ENCODE measurements at regions not wholly inside any gene's neighbourhood (a gene's known extent, or its start where the extent isn't known, plus 50 kb on each side); places are given as distances from the start of the nearest gene placed in this dataset.
A peak's percentile ranks its signal among the peaks of the same experiment; 100 is the strongest.

DNA sequence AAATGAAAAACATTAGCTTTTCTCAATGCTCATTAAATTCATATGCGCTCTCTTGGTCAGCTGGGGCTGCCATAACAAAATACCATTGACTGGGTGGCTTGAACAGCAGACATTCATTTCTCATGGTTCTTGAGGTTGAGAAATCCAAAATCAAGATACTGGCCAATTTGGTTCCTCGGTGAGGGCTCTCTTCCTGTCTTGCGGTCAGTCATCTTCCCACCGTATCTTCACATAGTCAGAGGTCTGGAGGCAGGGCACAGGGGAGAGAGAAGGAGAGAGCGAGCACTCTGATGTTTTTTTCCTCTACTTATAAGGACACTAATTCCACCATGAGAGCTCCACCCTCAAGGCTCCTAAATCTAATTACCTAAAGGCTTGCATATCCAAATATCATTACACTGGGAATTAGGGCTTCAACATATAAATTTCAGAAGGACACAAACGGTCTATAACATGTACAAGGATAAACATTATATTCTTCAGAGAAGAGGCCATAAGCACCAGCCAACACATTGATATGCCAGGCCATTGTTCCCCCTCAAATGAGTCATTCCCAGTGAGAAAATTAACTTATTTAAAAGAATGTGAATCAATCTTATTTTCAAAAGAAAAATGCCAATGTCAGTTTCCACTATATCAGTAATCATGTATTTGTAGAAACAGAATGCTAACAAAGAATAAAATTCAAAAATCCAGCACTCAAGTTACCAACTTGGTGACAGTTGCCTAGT lies 152.2 kb downstream of the BTG1 start:
- no peak overlapping the region for H3K27ac ChIP-seq
- DNase-seq (ENCODE audit: low read depth in 1 of 2, low spot score in 2 of 2) = no peak
- no peaks in the 10 kb centered on the region for H3K36me3 ChIP-seq
- no peaks in the 10 kb centered on the region for H3K27me3 ChIP-seq (replicated peaks)
- H3K4me1 ChIP-seq (replicated peaks) = peaks cover 47% of the 10 kb centered on the region
- no peaks in the 10 kb centered on the region for H3K9me3 ChIP-seq (replicated peaks)
- no peak overlapping the region for H3K4me3 ChIP-seq

DNA sequence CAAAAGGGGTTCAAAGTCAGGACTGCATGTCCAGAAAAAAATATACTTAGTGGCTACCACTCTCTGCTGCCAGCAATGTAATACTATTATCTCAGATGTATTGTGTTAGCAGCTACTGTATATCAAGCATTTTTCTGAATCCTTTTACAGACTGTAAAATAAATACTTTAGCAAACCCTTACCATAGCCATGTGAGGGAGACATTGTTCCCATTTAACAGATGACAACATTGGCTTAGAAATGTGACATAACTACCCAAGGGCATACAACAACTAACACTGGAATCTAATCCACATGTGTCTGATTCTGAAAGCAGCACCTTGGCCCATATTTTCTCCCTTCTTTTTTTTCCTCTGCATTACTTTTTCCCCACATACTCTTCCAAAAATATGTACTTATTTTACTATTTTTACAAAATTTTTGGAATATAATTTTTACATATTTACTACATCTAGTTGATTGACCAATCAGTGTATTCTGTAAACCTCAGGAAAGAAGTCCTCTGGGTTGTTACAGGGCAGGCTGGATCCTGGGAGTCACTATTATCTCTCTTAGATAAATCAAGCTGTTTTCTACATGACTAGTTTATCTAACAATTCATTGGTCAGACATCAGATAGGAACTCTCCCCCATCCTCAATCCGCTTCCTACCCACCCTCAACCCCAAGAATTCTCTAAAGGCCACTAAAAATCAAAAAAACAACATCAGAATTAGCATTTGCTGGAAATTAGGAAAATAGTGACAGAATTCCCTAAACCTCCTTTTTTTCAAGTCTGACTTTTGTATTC lies 154.1 kb downstream of the BTG1 start:
- H3K4me1 ChIP-seq (replicated peaks) = peaks cover 64% of the 10 kb centered on the region
- no peak overlapping the region for H3K4me3 ChIP-seq
- H3K36me3 ChIP-seq = no peaks in the 10 kb centered on the region
- no peak overlapping the region for H3K27ac ChIP-seq
- no peaks in the 10 kb centered on the region for H3K9me3 ChIP-seq (replicated peaks)
- no peaks in the 10 kb centered on the region for H3K27me3 ChIP-seq (replicated peaks)
- DNase-seq (ENCODE audit: low read depth in 1 of 2, low spot score in 2 of 2) = no peak

DNA sequence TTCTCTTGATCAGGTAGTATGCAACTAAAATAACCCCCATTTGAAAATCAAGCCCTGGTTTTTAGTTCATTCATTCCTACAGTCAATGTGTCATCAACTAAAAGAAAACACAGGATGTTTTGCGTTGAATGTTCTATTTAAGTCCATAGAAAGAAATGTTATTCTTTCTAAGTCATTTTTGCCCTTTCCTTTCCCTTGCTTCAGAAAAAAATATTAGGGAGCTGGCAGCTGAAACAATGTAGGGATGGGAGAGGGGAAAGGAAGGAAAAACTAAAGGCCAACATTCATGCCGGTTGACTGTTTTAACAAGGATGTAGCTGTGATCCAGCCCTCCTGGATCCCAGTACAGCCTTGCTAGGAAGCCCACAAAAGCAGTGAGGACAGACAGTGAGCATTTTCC lies 155.1 kb downstream of the BTG1 start:
- Histone ChIP-seq H3K36me3 (no peaks in the 10 kb centered on the region), H3K27ac (peak overlapping the region; percentile 39; the same call in 1 of the 2 replicates), H3K9me3 (replicated peaks) (no peaks in the 10 kb centered on the region), H3K4me3 (no peak overlapping the region), H3K27me3 (replicated peaks) (no peaks in the 10 kb centered on the region), H3K4me1 (replicated peaks) (peaks cover 73% of the 10 kb centered on the region)
- DNase-seq (ENCODE audit: low read depth in 1 of 2, low spot score in 2 of 2) = peak in 1 of 2 experiments; percentile 34

DNA sequence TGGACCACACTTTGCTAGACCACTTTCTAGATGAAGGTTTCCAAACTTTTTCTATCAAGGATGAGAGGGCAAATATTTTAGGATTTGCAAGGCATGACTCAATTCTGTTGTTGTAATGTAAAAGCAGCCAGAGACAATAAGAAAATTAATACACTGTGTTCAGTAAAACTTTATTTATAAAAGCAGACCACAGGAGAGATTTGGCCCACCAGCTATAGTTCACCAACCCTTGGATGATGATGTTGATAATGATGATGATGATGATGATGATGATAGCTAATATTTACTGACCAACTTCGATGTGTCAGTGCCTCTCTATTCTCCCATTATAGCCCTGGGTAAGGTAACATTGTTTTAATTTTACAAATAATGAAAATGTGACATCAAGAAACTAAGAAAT lies 156.5 kb downstream of the BTG1 start:
- peaks cover 82% of the 10 kb centered on the region for H3K4me1 ChIP-seq (replicated peaks)

DNA sequence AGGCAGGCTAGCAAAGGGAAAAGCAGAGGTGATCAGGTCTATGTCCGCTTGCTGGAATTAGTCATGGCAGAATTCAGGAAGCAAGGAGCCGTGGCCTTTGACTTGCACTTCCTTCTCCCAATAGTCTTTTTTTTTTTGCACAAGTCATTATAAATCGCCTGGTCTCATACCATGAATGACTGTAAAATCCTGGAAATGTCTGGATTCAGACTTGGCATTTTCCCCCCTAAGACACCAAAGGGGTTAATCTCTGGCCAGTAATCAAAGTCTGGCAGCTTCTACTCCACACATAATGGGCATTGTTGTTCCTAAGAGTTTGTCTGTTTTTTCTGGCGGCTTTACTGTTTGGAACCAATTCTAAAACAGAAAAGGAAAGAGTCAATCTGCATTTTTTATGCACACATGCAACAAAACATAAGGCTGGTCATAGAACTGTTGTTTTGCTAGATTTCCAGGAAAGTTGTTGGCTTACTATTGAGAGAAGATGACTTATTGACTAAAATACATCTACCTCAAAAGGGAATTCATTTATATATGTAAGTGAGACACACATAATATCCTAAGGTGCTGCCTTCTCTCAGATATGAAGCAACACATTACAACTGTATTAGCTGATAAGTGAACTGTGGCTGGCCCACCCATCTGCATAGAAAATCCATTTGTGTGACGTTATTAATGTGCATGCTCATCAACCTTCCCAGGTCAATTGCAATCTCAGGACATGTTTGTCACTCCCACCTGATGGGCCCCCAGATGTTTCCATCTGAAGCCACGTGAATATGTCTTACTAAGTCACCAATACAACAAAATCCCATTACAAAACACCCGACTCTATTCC lies 157.3 kb downstream of the BTG1 start:
- peaks cover 76% of the 10 kb centered on the region for H3K4me1 ChIP-seq (replicated peaks)

More for the DNA sequence above, 156.5 kb downstream of the BTG1 start:
- Histone ChIP-seq H3K9me3 (replicated peaks) (no peaks in the 10 kb centered on the region), H3K36me3 (no peaks in the 10 kb centered on the region), H3K27ac (no peak overlapping the region), H3K4me3 (no peak overlapping the region), H3K27me3 (replicated peaks) (no peaks in the 10 kb centered on the region)
- DNase-seq (ENCODE audit: low read depth in 1 of 2, low spot score in 2 of 2) = no peak

DNA sequence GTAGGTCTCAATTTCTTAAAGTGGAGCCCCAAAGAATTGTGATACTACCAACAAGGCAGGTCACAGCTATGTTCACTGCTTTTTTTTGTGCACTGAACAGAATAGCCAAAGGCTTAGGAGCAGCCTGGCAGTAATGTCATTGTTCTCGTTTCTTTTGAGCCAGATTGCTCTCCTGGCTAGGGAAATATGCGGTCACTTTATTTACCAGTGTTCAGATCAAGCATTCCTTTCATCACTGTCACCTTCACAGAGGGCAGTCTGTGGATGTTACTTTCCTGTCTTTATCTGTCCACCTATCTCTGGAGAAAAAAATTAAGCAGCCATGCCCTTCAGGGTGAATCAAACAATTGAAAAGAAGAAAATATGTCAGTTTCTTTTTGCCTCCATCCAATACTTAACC lies 159.6 kb downstream of the BTG1 start:
- peak; percentile 61 to 80 for DNase-seq (ENCODE audit: low read depth in 1 of 2, low spot score in 2 of 2)
- Histone ChIP-seq H3K9me3 (replicated peaks) (no peaks in the 10 kb centered on the region), H3K36me3 (no peaks in the 10 kb centered on the region), H3K27ac (peak overlapping the region; percentile 58), H3K4me1 (replicated peaks) (peaks cover 69% of the 10 kb centered on the region), H3K4me3 (no peak overlapping the region), H3K27me3 (replicated peaks) (no peaks in the 10 kb centered on the region)

More for the DNA sequence above, 157.3 kb downstream of the BTG1 start:
- Histone ChIP-seq H3K36me3 (no peaks in the 10 kb centered on the region), H3K9me3 (replicated peaks) (no peaks in the 10 kb centered on the region), H3K27ac (no peak overlapping the region), H3K27me3 (replicated peaks) (no peaks in the 10 kb centered on the region), H3K4me3 (no peak overlapping the region)
- peak in 1 of 2 experiments; percentile 16 for DNase-seq (ENCODE audit: low read depth in 1 of 2, low spot score in 2 of 2)

DNA sequence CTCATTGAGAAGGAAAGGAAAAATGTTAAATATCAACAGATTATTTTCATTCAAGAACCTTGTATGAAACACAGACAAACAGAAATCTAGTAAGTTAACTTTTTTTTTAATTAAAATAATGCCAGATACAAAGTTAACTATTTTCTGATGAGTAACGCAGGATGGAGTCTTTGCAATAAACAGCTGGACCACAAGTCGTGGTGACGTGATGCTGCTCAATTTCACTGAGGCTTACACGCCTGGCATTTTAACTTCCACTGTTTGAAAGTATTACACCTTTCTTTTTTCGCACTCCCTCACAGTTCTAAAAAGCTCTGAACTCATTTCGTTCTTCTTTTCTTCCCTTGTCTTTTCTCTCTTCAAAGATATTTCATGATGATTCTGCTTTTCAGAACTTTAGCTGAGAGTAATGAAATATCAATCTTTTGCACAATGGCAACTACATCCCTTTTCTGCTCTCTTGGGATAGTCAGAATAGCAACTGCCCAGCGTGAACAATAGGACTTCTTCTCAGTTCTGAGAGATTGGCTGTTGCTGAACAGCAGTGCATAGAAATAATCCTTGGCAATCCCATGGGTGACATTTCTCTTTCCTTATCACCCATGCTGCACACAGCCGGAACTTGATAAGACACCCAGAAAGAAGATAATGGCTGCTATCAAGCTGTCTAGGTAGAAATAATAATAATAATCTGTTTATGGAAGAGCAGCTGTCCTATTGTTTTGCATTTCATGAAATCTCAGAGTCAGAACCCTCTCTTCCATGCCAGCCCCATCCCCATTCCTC lies 160.5 kb downstream of the BTG1 start:
- no peak overlapping the region for H3K4me3 ChIP-seq
- peaks cover 60% of the 10 kb centered on the region for H3K4me1 ChIP-seq (replicated peaks)
- peak overlapping the region; percentile 58 for H3K27ac ChIP-seq

DNA sequence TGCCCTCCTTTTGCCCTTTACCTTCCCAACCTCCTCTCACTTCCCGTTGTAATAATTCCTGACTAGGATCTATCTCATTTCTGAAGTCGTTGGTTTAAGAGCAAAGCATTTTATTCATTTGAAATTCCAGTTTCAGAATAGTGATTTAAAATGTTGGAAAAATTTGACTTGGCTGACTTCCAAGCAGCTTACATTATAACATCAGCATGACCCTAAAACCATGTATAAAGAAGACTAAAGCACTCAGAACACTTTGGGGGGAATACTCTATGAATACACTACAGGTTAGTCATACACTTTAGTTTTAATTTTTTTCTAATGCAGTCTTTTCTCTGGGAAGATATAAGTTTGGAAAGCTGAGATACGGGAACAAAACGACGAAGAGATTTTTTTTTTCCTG lies 161.1 kb downstream of the BTG1 start:
- DNase-seq (ENCODE audit: low read depth in 1 of 2, low spot score in 2 of 2) = peak in 1 of 2 experiments; percentile 46
- Histone ChIP-seq H3K4me3 (no peak overlapping the region), H3K36me3 (no peaks in the 10 kb centered on the region), H3K9me3 (replicated peaks) (no peaks in the 10 kb centered on the region), H3K27ac (peak overlapping the region; percentile 58), H3K4me1 (replicated peaks) (peaks cover 53% of the 10 kb centered on the region), H3K27me3 (replicated peaks) (no peaks in the 10 kb centered on the region)

More for the DNA sequence above, 160.5 kb downstream of the BTG1 start:
- Histone ChIP-seq H3K27me3 (replicated peaks) (no peaks in the 10 kb centered on the region), H3K36me3 (no peaks in the 10 kb centered on the region), H3K9me3 (replicated peaks) (no peaks in the 10 kb centered on the region)
- peak; percentile 57 to 60 for DNase-seq (ENCODE audit: low read depth in 1 of 2, low spot score in 2 of 2)

DNA sequence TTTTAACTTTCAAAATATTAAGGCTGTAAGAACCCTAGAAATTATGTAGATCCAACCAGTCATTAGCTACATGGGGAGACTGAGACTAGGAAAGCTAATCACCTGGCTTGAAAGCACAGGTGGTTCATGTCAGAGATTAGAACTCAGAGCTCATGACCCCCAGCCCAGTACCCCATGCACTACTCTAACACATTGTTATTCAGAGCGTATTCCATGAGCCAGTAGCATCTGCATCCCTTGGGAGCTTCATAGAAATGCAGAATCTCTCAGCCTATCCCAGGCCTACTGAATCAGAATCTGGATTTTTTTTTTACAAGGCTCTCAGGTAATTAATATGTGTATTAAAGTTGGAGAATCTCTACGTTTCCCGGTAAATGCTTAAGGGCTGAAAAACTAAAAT lies 161.7 kb downstream of the BTG1 start:
- Histone ChIP-seq H3K27me3 (replicated peaks) (no peaks in the 10 kb centered on the region), H3K9me3 (replicated peaks) (no peaks in the 10 kb centered on the region), H3K36me3 (no peaks in the 10 kb centered on the region), H3K4me1 (replicated peaks) (peaks cover 47% of the 10 kb centered on the region), H3K27ac (no peak overlapping the region; the same call in 1 of the 2 replicates), H3K4me3 (no peak overlapping the region)
- no peak for DNase-seq (ENCODE audit: low read depth in 1 of 2, low spot score in 2 of 2)

DNA sequence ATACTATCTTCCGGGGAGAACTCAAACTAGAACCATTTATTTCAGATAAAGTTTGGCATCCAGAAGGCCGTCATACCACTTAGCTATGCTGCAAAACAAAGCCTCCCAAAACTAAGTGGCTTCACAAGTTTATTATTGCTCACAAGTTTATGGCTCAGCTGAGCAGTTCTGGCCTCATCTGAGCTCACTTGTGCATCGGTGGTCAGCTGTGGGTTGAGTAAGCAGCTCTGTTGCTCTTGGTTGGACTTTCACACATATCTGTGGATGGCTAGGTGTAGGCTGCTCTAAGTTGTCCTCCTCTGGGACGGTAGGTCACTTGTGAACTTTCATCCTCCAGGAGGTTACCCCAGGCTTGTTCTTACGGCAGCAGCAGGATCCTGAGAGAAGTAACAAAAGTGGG lies 162.7 kb downstream of the BTG1 start:
- no peaks in the 10 kb centered on the region for H3K36me3 ChIP-seq
- H3K4me3 ChIP-seq = no peak overlapping the region
- H3K9me3 ChIP-seq (replicated peaks) = no peaks in the 10 kb centered on the region
- H3K4me1 ChIP-seq (replicated peaks) = peaks cover 45% of the 10 kb centered on the region
- no peaks in the 10 kb centered on the region for H3K27me3 ChIP-seq (replicated peaks)
- no peak for DNase-seq (ENCODE audit: low read depth in 1 of 2, low spot score in 2 of 2)
- H3K27ac ChIP-seq = no peak overlapping the region

DNA sequence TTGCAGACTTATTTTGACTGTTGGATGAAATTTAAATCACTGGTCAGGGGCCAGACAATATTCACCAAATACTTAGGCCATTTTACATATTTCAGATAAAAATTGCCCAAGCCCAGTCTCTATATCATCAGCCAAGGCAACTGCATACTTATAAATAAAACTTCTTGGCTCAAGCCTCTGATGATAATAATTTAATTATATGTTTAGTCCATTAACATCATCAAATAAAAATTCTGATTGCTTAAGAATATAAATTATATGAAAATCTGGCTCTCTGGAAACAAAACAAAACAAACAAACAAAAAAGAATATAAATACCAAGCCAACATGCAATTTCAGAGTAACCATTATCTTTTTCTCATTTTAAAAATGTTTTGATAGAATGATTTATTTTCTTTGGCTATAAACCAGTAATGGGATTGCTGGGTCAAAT lies 165.2 kb downstream of the BTG1 start:
- no peak for DNase-seq (ENCODE audit: low read depth in 1 of 2, low spot score in 2 of 2)
- no peaks in the 10 kb centered on the region for H3K9me3 ChIP-seq (replicated peaks)
- H3K36me3 ChIP-seq = no peaks in the 10 kb centered on the region
- no peak overlapping the region for H3K4me3 ChIP-seq
- no peaks in the 10 kb centered on the region for H3K27me3 ChIP-seq (replicated peaks)
- H3K4me1 ChIP-seq (replicated peaks) = peaks cover 22% of the 10 kb centered on the region
- H3K27ac ChIP-seq = no peak overlapping the region

DNA sequence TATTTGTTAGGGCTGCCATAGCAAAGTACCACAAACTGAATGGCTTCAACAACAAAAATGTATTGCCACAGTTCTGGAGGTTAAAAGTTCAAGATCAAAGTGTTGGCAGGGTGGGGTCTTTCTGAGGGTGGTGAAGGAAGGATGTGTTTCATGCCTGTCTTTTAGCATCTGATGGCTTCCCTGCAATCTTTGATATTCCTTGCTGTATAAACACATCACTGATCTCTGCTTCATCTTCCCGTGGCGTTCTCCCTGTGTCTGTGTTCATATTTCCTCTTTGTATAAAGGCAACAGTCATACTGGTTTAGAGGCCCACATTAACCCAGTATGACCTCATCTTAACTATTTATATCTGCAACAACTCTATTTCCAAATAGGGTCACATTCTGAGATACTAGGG lies 167.5 kb downstream of the BTG1 start:
- H3K9me3 ChIP-seq (replicated peaks) = no peaks in the 10 kb centered on the region
- H3K36me3 ChIP-seq = no peaks in the 10 kb centered on the region
- no peaks in the 10 kb centered on the region for H3K27me3 ChIP-seq (replicated peaks)
- no peak overlapping the region for H3K4me3 ChIP-seq
- H3K27ac ChIP-seq = peak overlapping the region; percentile 55
- H3K4me1 ChIP-seq (replicated peaks) = peaks cover 8% of the 10 kb centered on the region
- no peak for DNase-seq (ENCODE audit: low read depth in 1 of 2, low spot score in 2 of 2)

DNA sequence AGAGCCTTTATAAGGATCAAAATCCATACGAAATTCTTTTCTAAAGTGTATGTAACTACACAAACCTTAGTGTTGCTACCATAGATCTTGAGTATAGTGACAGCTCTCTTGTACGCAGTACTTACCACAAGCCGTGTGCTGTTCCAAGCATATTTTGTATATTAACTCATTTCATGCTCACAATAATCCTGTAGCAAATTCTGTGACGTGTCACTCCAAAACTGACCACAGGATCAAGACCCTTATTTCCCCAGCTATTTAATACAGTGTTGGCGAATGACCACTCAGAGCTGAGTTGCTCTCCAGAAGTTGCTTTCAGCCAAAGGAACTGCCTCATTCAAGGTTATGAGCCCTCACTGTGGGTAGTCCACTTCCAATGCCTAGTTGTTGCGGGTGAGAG lies 169.8 kb downstream of the BTG1 start:
- Histone ChIP-seq H3K4me3 (no peak overlapping the region), H3K4me1 (replicated peaks) (peaks cover 8% of the 10 kb centered on the region), H3K36me3 (no peaks in the 10 kb centered on the region), H3K27ac (no peak overlapping the region), H3K27me3 (replicated peaks) (no peaks in the 10 kb centered on the region), H3K9me3 (replicated peaks) (no peaks in the 10 kb centered on the region)
- no peak for DNase-seq (ENCODE audit: low read depth in 1 of 2, low spot score in 2 of 2)

All from SJSA1 (cell line).